Stimulated activated CD4-positive, alpha-beta T cell treated with anti-CD3 and anti-CD28 coated beads, Interleukin-1b, Interleukin-23, amount 100 ng/mL, for 24 hours (primary cell): ENCODE measurements at regions not wholly inside any gene's neighbourhood (a gene's known extent, or its start where the extent isn't known, plus 50 kb on each side); places are given as distances from the start of the nearest gene placed in this dataset.
"Not testable (repeated sequence)": the region's sequence is repeated elsewhere in the genome, so short reads cannot be mapped to it uniquely, and the experiment has no call there.

Experiments
- DNase-seq, 4 experiments: peaks; one replicate each; pipeline ENCODE4 v3.0.0-alpha.2; 2020; ENCODE audit warnings: low read depth in 4 of 4, low spot score in 1 of 4

GRCh38 chr15:96053781-96054428 is 276.6 kb upstream of the NR2F2 start:
- DNase-seq, result no peak

DNA sequence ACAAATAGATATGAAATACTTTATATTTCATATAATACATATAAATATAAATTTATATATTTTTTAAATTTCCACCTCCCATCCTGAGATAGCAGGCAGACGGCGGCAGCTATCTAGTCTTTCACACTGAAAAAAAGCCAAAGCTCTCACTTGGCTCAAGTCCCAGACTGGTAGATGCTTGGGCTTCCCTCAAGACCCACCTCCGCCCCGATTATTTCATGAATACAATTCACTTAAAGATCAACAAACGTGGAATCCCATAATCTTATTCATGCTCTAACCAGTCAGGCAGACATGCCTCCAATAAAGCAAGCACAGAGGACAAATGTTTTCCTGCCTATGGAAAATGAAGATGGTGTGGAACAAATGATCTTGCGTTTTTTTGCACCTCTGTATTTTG is 275.9 kb upstream of the NR2F2 start:
- DNase-seq, result no peak

GRCh38 chr15:96058103-96058851 is 272.2 kb upstream of the NR2F2 start:
- DNase-seq, result no peak

- not testable (repeated sequence) for DNase-seq
These were observed 271.7 kb upstream of the NR2F2 start for GRCh38 chr15:96058852-96059103.

DNA sequence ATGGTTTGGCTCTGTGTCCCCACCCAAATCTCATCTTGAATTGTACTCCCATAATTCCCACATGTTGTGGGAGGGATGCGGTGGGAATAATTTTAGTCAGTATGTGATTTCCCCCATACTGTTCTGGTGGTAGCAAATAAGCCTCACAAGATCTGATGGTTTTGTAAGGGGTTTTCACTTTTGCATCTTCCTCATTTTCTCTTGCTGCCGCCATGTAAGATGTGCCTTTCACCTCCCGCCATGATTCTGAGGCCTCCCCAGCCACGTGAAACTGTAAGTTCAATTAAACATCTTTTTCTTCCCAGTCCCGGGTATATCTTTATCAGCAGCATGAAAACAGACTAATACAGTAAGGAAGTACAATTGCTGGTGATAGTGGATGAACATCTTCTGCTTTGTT is 269.9 kb upstream of the NR2F2 start:
- not testable (repeated sequence) for DNase-seq

- DNase-seq, result no peak
These were observed 266.1 kb upstream of the NR2F2 start for GRCh38 chr15:96064351-96064756.

- no peak for DNase-seq
These were observed 264.4 kb upstream of the NR2F2 start for GRCh38 chr15:96066126-96066525.

DNA sequence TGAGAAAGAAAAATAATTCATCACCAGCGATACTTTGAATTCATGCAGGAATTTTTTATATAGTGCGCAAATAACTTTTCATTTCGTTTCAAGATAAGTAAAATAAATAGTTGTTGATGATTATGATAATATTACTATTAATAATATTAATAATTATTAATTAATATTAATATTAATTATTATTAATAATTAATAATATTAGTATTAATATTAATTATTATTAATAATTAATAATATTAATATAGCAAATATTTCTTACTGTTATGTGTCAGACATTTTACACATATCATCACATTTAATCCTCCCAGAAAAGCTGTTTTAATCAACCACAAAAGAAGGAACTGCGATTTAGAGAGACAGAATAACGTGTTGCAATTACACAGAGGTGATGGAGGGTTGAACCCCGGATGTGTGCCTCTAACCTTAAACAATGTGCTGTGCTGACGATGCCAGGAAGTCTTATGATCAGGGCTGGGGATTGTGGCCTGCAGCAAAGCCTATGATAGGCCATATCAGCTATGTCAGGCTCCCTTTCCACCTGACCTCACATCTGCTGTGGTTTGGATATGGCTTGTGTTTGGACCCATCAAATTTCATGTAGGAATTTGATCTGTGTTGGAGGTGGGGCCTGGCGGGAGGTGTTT is 263.5 kb upstream of the NR2F2 start:
- DNase-seq, result no peak

GRCh38 chr15:96067677-96068076 is 262.8 kb upstream of the NR2F2 start:
- no peak for DNase-seq

- no peak for DNase-seq
These were observed 261.6 kb upstream of the NR2F2 start for GRCh38 chr15:96068897-96069296.

DNA sequence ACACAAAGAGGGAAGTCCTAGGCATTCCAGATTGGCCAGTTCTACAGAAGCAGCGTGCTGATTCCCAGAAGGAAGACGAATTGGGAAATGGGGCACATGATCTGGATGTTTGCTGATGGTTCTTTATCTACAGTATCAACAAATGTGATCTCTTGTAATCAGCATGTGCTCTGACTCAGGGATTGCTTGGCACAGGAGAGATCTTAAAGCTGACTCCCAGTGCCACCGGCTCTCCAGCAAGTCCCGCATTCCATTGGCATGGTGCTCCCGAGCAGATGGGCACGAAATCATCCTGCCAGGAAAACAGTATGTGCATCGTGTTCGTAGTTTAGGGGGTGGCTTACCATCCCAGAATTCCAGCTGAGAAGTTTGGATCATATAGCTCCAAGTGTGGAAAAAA is 259.9 kb upstream of the NR2F2 start:
- no peak for DNase-seq

DNA sequence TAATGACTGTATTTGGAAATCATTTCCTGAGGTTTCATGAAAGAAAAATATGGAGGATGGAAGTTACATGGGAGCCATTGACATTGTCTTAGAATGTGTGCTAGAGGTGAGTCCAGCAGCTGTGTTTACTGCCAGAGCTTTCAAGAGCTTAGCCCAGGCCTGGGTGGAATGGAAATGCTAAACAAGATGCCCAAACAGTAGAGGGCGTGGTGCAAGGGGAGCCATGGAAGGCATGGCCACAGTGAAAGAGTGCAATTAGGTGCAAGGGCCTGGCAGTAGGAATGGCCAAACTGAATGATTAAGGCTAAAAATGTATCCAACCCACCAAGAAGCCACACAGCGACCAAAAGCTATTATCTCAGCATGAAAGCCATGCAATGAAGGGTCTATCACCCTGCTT is 257.7 kb upstream of the NR2F2 start:
- DNase-seq, result no peak

GRCh38 chr15:96073908-96074307 is 256.6 kb upstream of the NR2F2 start:
- no peak for DNase-seq

DNA sequence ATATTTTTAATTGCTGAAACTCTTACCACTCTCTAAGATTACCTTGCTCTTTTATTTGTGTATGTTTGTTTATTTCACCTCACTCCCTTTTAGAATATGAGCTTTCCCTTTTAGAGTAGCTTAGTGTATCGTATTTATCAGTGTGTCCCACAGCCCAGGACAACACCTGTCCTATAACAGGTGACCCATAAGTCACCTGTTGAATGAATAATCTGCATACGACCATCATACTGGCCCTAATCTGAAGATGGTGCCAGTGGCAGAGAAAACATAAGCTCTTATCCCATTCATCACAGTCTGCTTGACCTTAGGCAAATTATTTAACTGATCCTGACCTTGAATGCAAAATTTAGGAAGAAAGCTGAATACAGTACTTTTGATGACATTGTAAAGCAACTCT is 254.6 kb upstream of the NR2F2 start:
- no peak for DNase-seq

- no peak for DNase-seq
These were observed 254.2 kb upstream of the NR2F2 start for GRCh38 chr15:96076350-96076749.

DNA sequence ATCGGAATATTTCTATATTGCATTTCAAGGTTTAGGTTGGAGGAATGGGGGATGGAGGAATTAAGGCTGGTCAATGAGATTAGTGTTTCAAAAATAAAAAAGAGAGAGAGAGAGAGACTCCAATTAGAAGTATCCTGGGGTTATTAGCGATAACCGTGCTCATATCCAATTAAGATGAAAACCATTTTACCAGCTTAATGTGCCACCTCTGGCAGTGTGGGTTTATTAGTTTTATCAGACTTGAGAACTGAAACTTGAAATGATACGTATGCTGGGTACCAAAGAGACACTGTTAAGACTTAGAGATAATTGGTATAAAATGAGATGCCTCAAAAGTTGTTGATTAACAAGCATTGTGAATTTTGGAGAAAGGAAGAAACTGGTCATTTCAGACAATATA is 251.5 kb upstream of the NR2F2 start:
- DNase-seq, result no peak

DNA sequence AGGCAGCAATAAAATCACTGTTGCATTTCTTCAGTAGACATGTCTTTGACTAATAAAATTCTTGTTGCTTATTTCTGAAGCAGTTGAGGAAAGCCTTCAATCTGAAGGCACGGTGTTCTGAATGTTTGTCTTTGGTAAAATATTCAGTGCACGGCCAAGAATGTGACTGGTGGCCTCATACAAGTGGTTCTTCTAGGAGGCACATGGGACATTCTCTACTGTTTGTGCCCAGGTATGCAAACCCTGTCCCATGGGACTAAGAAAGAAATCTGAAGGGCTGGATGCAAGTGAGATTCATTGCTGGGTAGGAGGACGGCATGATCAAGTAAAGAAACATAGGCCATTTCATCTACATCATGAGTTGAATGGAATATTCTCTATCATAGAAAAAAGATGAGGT is 250.6 kb upstream of the NR2F2 start:
- DNase-seq, result no peak

DNA sequence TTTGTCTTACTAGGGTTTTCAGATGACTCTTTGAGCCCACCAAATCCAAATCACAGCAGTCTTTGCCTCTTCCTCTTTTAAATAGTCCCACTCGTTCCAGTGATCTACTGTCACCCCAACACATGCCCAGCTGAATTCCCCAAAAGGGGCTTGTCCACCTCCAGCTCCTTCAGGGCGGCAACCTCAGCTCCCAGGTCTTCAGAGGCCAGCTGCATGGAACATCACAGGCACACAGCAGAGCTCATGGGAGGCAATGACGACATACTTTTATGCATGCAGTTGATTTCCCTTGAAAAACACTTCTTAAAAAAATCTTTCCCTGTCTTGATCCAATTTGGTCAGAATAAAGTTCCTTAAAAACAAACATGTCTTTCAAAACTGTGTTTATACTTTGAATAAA is 244.3 kb upstream of the NR2F2 start:
- DNase-seq, result no peak

DNA sequence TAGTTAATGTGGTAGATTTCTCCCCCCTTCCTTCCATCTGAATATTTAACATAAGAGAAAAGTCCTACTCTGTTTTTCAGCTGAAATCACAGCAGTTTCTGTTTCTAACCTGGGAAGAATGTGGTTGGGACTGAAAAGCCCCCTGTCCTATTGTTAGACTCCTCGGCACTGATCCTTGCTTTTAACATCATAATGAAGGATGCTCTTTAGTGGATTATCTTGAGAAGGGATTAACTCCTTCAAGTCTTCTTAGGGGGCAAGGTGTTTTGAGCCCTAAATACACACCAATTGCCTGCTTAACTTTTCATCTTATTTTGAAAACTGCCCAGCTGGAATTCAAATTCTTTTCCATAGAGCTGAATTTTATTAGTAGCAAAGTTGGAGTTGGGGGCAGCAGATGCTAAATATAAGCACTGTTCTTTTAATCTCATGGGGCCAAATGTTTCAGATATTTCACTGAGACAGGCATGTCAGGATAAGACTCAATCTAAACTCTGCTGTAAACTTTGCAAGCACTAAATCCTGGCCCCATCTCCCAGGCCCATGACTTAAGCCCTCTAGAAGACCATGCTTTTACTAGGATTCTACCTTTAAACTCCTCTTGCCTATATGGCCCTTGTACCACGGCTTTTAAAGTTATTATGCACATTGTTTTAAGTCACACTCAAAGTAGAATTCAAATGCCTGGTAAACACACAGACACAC is 243.2 kb upstream of the NR2F2 start:
- DNase-seq, result no peak

DNA sequence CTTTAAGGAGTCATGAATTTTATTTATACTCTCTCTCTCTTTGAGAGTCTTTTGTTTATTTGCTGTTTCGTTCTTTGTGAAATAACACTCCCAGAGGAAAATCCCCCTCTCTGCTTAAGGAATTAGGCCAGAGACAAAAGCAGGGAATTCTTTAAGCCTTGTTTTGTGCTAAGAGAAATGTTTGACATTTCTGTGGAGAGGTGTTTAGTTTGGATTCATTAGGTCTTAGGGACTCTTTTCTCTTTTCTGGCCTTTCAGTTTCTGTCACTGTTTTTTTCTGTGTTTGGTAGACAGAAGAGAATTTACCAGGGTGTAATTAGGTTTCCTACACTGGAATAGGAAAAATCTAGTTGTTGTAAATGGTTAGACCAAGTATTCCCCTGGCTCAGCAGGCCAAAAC is 241.8 kb upstream of the NR2F2 start:
- no peak for DNase-seq

- no peak for DNase-seq
These were observed 241.0 kb upstream of the NR2F2 start for GRCh38 chr15:96089405-96090058.

- DNase-seq, result no peak
These were observed 238.3 kb upstream of the NR2F2 start for GRCh38 chr15:96092186-96092585.
